HepG2 (cell line): ENCODE measurements at regions not wholly inside any gene's neighbourhood (a gene's known extent, or its start where the extent isn't known, plus 50 kb on each side); places are given as distances from the start of the nearest gene placed in this dataset.

Experiments
- GABPA ChIP-seq, 2 experiments: IDR thresholded peaks; 2 replicates each; pipeline ENCODE4 v1.6.1; 2011 to 2016; ENCODE audit warnings: low read depth in 2 of 2, low read length in 1 of 2, missing biosample characterization in 1 of 2, missing genetic modification characterization in 1 of 2
- TFDP1 ChIP-seq: IDR thresholded peaks from 2 replicates; pipeline ENCODE4 v1.6.1; 2016; ENCODE audit warnings: missing compliant biosample characterization, missing genetic modification reagents, borderline replicate concordance
- ZBTB44 ChIP-seq: sonication (generic); formaldehyde crosslinking; IDR thresholded peaks from 2 replicates; pipeline ENCODE4 v1.4.0; 2020; ENCODE audit warnings: missing genetic modification reagents
- ZFX ChIP-seq: sonication (generic); formaldehyde crosslinking; IDR thresholded peaks from 2 replicates; pipeline ENCODE4 v1.4.0; 2020; ENCODE audit warnings: mild to moderate bottlenecking, low read depth, missing genetic modification reagents, moderate library complexity
- ZNF362 ChIP-seq: sonication (generic); formaldehyde crosslinking; IDR thresholded peaks from 2 replicates; pipeline ENCODE4 v1.4.0; 2020; ENCODE audit warnings: missing genetic modification reagents, mild to moderate bottlenecking, borderline replicate concordance
- TF ChIP-seq, protein P1 (sequence below): fragments of 450-650 bp; IDR thresholded peaks from 2 replicates; pipeline ENCODE4 v1.6.1; 2016

GRCh38 chr2:37477921-37478320 is 133.5 kb downstream of the QPCT start:
- TF ChIP-seq ZFX (CRISPR knock-in tag) = no peak
- no peak for TF ChIP-seq ZNF362 (CRISPR knock-in tag)
- TF ChIP-seq GABPA (IDR thresholded peaks at IDR 0.05; ENCODE audit: low read depth, low read length) = no peak
- no peak for TF ChIP-seq GABPA (CRISPR knock-in tag; IDR thresholded peaks at IDR 0.05; ENCODE audit: low read depth)
- TF ChIP-seq, protein P1, sequence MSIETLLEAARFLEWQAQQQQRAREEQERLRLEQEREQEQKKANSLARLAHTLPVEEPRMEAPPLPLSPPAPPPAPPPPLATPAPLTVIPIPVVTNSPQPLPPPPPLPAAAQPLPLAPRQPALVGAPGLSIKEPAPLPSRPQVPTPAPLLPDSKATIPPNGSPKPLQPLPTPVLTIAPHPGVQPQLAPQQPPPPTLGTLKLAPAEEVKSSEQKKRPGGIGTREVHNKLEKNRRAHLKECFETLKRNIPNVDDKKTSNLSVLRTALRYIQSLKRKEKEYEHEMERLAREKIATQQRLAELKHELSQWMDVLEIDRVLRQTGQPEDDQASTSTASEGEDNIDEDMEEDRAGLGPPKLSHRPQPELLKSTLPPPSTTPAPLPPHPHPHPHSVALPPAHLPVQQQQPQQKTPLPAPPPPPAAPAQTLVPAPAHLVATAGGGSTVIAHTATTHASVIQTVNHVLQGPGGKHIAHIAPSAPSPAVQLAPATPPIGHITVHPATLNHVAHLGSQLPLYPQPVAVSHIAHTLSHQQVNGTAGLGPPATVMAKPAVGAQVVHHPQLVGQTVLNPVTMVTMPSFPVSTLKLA = no peak
- no peak for TF ChIP-seq ZBTB44 (CRISPR knock-in tag)
- TF ChIP-seq TFDP1 (CRISPR knock-in tag) = no peak
